Spleen (tissue), 11 donors: ENCODE measurements at regions not wholly inside any gene's neighbourhood (a gene's known extent, or its start where the extent isn't known, plus 50 kb on each side); places are given as distances from the start of the nearest gene placed in this dataset.

Experiments
- DNase-seq: peaks from one replicate; pipeline ENCODE4 v3.0.0-alpha.2; 2020
- H3K27ac ChIP-seq, 8 donors: fragments of 200-600 bp; sonication (generic) in 7 of 8; 1 replicate in 4 of 8; 2 replicates in 4 of 8; pipeline versions ENCODE4 v1.5.0 to v1.8.0; 2016 to 2021; ENCODE audit warnings: inconsistent platforms in 4 of 8, mild to moderate bottlenecking in 4 of 8, moderate library complexity in 1 of 8
- H3K27me3 ChIP-seq, 7 donors: fragments of 200-600 bp; sonication (generic) in 6 of 7; replicated peaks in 1 of 7; 1 replicate in 4 of 7; 2 replicates in 3 of 7; pipeline versions ENCODE4 v1.5.0 to v1.8.0; 2016 to 2021; ENCODE audit warnings: inconsistent platforms in 3 of 7, mild to moderate bottlenecking in 1 of 7
- H3K36me3 ChIP-seq, 6 donors: fragments of 200-600 bp; sonication (generic) in 5 of 6; 1 replicate in 4 of 6; 2 replicates in 2 of 6; pipeline versions ENCODE4 v1.5.0 to v1.8.0; 2016 to 2021; ENCODE audit warnings: inconsistent platforms in 2 of 6
- H3K4me1 ChIP-seq, 6 donors: fragments of 200-600 bp; sonication (generic) in 5 of 6; 1 replicate in 3 of 6; 2 replicates in 3 of 6; pipeline versions ENCODE4 v1.5.0 to v1.8.0; 2016 to 2021; ENCODE audit warnings: inconsistent platforms in 3 of 6
- H3K4me3 ChIP-seq, 8 donors: fragments of 200-600 bp; sonication (generic) in 7 of 8; 1 replicate in 4 of 8; 2 replicates in 4 of 8; pipeline versions ENCODE4 v1.5.0 to v1.8.0; 2016 to 2021; ENCODE audit warnings: inconsistent platforms in 4 of 8, mild to moderate bottlenecking in 4 of 8, moderate library complexity in 2 of 8
- H3K9me3 ChIP-seq, 8 donors: fragments of 200-600 bp; sonication (generic) in 7 of 8; 1 replicate in 4 of 8; 2 replicates in 4 of 8; pipeline versions ENCODE4 v1.5.0 to v1.8.0; 2016 to 2021; ENCODE audit warnings: inconsistent platforms in 4 of 8
- CTCF ChIP-seq, 11 experiments: fragments of 200-600 bp in 7 of 11; fragments of 450-650 bp in 4 of 11; sonication (generic) in 4 of 11; IDR thresholded peaks in 8 of 11; conservative IDR thresholded peaks in 3 of 11; 1 replicate in 7 of 11; 2 replicates in 4 of 11; pipeline versions ENCODE4 v1.4.0 to v1.8.0; 2016 to 2021; ENCODE audit warnings: antibody characterized with exemption in 11 of 11, inconsistent platforms in 4 of 11, mild to moderate bottlenecking in 1 of 11
- POLR2A ChIP-seq, 3 donors: fragments of 450-650 bp; IDR thresholded peaks; one replicate each; pipeline ENCODE4 v1.5.1; 2017; ENCODE audit warnings: antibody characterized with exemption in 3 of 3, mild to moderate bottlenecking in 1 of 3
- POLR2AphosphoS5 ChIP-seq, 3 donors: sonication (generic); formaldehyde crosslinking; IDR thresholded peaks; one replicate each; pipeline ENCODE4 v1.5.1; 2017; ENCODE audit warnings: antibody characterized with exemption in 3 of 3
- WGBS, 5 donors: extraction: QIAGEN DNeasy Blood & Tissue Kit in 3 of 5; methylation state at CpG; one replicate each; pipeline versions ENCODE4 v1.1.5 to v1.1.7; 2013 to 2018; 5-methylcytosine and 5-hydroxymethylcytosine counted together
- intact Hi-C: fragments of 100-400 bp; cut with DNase I; formaldehyde crosslinking; loops from one replicate; pipeline ENCODE4 v1.15.0; 2023; ENCODE audit warnings: low total_unique reads
- donor health status: healthy with polysubstance abuse.
- donor health status: DM: no; HTN: no; CAD: no; lungs with moderate emphysema.
- donor health status: DM: no; HTN: no; CAD: no.
- donor health status: Bipolar disorder and iron deficiency.
- donor health status: healthy.
- donor health status: DM: no; HTN: no; CAD: no.
- donor health status: DM: yes; HTN: yes; CAD: no.

DNA sequence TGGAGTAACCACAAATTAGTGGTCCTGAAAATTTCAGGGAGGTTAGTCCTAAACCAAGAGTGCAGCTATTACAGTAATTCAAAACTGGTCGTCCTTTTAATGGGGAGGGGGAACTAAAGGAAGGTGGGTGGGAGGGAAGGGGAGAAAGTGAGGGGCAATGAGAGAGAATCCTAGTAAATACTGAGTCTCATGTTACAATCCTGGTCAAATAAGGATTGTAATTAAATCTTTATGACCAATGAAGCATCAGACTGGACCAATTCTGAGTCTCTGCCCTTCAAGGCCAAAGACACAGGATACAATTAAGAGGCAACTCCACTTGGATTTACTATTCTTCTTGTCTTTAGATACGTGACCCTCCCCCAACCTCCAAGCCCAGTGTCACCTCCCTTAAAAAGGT, 262.9 kb downstream of the BCL11A start:
- Histone ChIP-seq H3K4me1 (no peaks in the 10 kb centered on the region), H3K27ac (no peak overlapping the region), H3K27me3 (no peaks in the 10 kb centered on the region), H3K4me3 (no peak overlapping the region), H3K36me3 (no peaks in the 10 kb centered on the region), H3K9me3 (no peaks in the 10 kb centered on the region)
- WGBS, 5 donors = 61 to 83% (median 70%) methylated on average over 2 of the region's 2 CpGs
- no peak for TF ChIP-seq POLR2A (IDR thresholded peaks at IDR 0.05)
- TF ChIP-seq CTCF (IDR thresholded peaks at IDR 0.05 in 8 of 11, conservative IDR thresholded peaks at IDR 0.05 in 3 of 11) = no peak
- no peak for TF ChIP-seq POLR2AphosphoS5 (IDR thresholded peaks at IDR 0.05)
- no peak for DNase-seq
- intact Hi-C loops = no loop called here

DNA sequence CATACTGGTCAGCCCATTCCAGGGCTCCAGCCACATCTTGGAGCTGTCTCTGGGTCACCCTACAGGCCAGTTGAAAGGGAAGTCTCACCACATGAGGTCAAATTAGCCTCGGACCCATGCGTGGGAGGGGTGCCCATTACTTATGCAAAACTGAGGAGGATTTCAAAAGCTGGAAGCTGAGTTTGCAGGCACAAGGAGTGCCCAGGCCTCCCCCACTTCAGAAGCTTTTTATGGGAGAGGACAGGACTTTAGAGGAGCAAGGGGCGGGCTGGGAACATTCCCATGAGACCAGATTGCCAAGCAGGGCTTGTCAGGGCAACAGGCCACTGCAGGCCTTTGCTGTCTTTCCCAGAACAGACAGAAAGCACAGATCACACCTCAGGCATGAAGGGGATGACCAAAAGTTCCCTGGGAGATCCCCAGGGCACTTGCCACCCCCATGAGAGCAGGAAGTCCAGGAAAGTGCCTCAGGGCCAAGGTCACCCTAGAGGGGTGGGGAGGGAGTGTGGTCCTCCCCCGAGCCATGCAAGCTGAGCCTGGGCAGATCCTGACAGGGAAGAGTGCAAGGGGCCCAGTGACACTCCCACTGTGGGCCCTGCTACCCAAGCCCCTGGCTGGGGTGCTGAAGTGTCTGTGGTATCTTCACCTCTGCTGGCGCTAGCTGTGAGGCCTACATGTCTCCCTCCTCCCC, 267.7 kb downstream of the BCL11A start:
- TF ChIP-seq POLR2AphosphoS5 (IDR thresholded peaks at IDR 0.05) (no peak), POLR2A (IDR thresholded peaks at IDR 0.05) (no peak), CTCF (IDR thresholded peaks at IDR 0.05 in 8 of 11, conservative IDR thresholded peaks at IDR 0.05 in 3 of 11) (no peak)
- no peaks in the 10 kb centered on the region for H3K9me3 ChIP-seq
- no peak overlapping the region for H3K27ac ChIP-seq
- H3K4me3 ChIP-seq = no peak overlapping the region
- WGBS, 5 donors = 46 to 80% (median 68%) methylated on average over 3 to 5 of the region's 5 CpGs
- H3K4me1 ChIP-seq = peaks cover 0 to 5% (median 0%) of the 10 kb centered on the region in 6 donors
- H3K27me3 ChIP-seq = no peaks in the 10 kb centered on the region
- DNase-seq = no peak
- intact Hi-C loops = no loop called here
- no peaks in the 10 kb centered on the region for H3K36me3 ChIP-seq

GRCh38 chr2:60283626-60284025, 269.8 kb downstream of the BCL11A start:
- 65 to 77% (median 70%) methylated on average over 4 of the region's 4 CpGs for WGBS, 5 donors
- intact Hi-C loops = no loop called here
- TF ChIP-seq CTCF (IDR thresholded peaks at IDR 0.05 in 8 of 11, conservative IDR thresholded peaks at IDR 0.05 in 3 of 11) (no peak), POLR2A (IDR thresholded peaks at IDR 0.05) (no peak)
- H3K36me3 ChIP-seq = no peaks in the 10 kb centered on the region
- no peak overlapping the region for H3K27ac ChIP-seq
- H3K4me1 ChIP-seq = peaks cover 0 to 5% (median 0%) of the 10 kb centered on the region in 6 donors
- no peaks in the 10 kb centered on the region for H3K9me3 ChIP-seq
- no peak for DNase-seq
- H3K27me3 ChIP-seq = no peaks in the 10 kb centered on the region
- no peak overlapping the region for H3K4me3 ChIP-seq

DNA sequence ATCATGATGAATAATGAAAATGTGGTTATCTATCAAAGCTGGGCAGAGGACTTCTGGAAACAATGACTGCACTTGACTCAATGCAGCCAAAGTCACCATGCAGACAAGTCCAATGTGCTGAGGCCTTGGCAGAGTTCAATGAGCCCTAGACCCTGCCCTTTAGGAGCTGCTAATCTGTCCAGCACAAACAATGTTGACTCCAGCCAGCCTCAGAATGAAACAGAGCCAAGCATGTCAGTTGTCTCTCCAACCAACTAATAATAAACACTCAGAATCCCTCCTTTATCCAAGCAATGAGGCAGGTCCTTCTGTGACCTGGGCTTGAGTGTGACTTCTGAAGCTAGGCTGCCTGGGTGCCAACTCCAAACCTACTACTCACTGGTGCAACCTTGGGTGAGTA, 270.6 kb downstream of the BCL11A start:
- no peak for DNase-seq
- no peak for TF ChIP-seq POLR2A (IDR thresholded peaks at IDR 0.05)
- no peak for TF ChIP-seq CTCF (IDR thresholded peaks at IDR 0.05 in 8 of 11, conservative IDR thresholded peaks at IDR 0.05 in 3 of 11)
- TF ChIP-seq POLR2AphosphoS5 (IDR thresholded peaks at IDR 0.05) = no peak
- H3K4me1 ChIP-seq = peaks cover 0 to 5% (median 0%) of the 10 kb centered on the region in 6 donors
- no peaks in the 10 kb centered on the region for H3K9me3 ChIP-seq
- no peak overlapping the region for H3K27ac ChIP-seq
- H3K27me3 ChIP-seq = no peaks in the 10 kb centered on the region
- H3K4me3 ChIP-seq = no peak overlapping the region
- H3K36me3 ChIP-seq = no peaks in the 10 kb centered on the region
- intact Hi-C loops = no loop called here
